ENCODE measurements at regions not wholly inside any gene's neighbourhood (a gene's known extent, or its start where the extent isn't known, plus 50 kb on each side); places are given as distances from the start of the nearest gene placed in this dataset.

DNA sequence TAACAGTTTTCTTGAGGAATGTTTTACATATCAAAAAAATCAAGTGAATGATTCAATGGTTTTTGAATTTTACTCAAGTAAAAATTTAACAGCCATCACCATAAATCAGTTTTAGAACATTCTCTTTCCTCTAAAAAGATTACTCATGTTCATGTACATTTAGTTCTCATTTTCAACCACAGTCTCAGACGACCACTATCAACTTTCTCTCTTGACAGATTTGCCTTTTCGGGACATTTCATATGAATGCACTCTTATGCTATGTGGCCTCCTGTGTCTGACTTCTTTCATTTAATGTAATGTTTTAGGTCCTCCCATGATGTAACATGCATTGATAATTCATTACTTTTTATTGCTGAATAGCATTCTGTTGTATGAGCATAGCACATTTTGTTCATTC, 309.3 kb upstream of the PLSCR5 start:
- Histone ChIP-seq H3K23ac (ENCODE audit: low read depth, low read length) (no peak overlapping the region), H3K9ac (ENCODE audit: low read depth, low read length) (no peak overlapping the region), H2BK20ac (ENCODE audit: low read depth, low read length) (no peak overlapping the region), H3K56ac (ENCODE audit: extremely low read depth, insufficient read depth, low read length) (no peak overlapping the region), H2BK15ac (ENCODE audit: low read depth, low read length) (no peak overlapping the region), H3K36me3 (ENCODE audit: control insufficient read depth, insufficient read depth, low read length) (no peaks in the 10 kb centered on the region), H3K9me1 (ENCODE audit: insufficient read depth, low read length) (no peaks in the 10 kb centered on the region), H2AK5ac (ENCODE audit: low read depth, low read length) (no peak overlapping the region), H2AFZ (replicated peaks; ENCODE audit: low read length, poor library complexity) (no peak overlapping the region), H2BK120ac (ENCODE audit: low read depth, low read length) (no peak overlapping the region), H4K20me1 (ENCODE audit: insufficient read depth, low read length) (no peaks in the 10 kb centered on the region), H3K4me2 (ENCODE audit: low read depth, low read length) (no peak overlapping the region), H3K14ac (replicated peaks; ENCODE audit: low read depth, low read length) (no peak overlapping the region), H3K4me1 (ENCODE audit: control insufficient read depth, insufficient read depth, low read length) (no peaks in the 10 kb centered on the region), H3K4ac (ENCODE audit: low read depth, low read length) (no peak overlapping the region), H2BK5ac (ENCODE audit: low read depth, low read length, poor library complexity, severe bottlenecking) (no peak overlapping the region), H4K91ac (ENCODE audit: insufficient read depth, low read depth, low read length) (no peak overlapping the region), H3K79me1 (ENCODE audit: low read depth in 1 of 2, low read length in 2 of 2) (no peaks in the 10 kb centered on the region), H3K27ac (ENCODE audit: insufficient read depth, low read length) (no peak overlapping the region), H4K5ac (ENCODE audit: low read depth, low read length) (no peak overlapping the region), H3K4me3 (ENCODE audit: insufficient read depth, low read depth, low read length) (no peak overlapping the region), H3K18ac (ENCODE audit: low read depth, low read length) (no peak overlapping the region), H2AK9ac (replicated peaks; ENCODE audit: low read depth, low read length, poor library complexity) (no peak overlapping the region), H3K27me3 (ENCODE audit: control insufficient read depth, insufficient read depth, low read length) (no peaks in the 10 kb centered on the region), H4K8ac (ENCODE audit: low read depth in 2 of 2, low read length in 2 of 2) (no peak overlapping the region), H3K9me3 (ENCODE audit: control insufficient read depth, insufficient read depth, low read length) (no peaks in the 10 kb centered on the region)
- no CpG with 5 or more reads among the region's 2 CpGs for WGBS, 2 experiments (ENCODE audit: extremely low coverage in 2 of 2, insufficient read length in 1 of 2)
- ATAC-seq (ENCODE audit: low read depth), result no peak
- no peak for DNase-seq
- in situ Hi-C loops (cut with MboI; ENCODE audit: low sequenced_read_pairs) (no loop called here), dilution Hi-C loops (cut with HindIII; ENCODE audit: low sequenced_read_pairs, unreplicated experiment) (no loop called here), intact Hi-C loops (cut with micrococcal nuclease) (no loop called here)
- CTCF ChIA-PET, result no interaction called here
- no peak for TF ChIP-seq RAD21 (IDR thresholded peaks at IDR 0.05; ENCODE audit: low read length)
- TF ChIP-seq, protein P1, sequence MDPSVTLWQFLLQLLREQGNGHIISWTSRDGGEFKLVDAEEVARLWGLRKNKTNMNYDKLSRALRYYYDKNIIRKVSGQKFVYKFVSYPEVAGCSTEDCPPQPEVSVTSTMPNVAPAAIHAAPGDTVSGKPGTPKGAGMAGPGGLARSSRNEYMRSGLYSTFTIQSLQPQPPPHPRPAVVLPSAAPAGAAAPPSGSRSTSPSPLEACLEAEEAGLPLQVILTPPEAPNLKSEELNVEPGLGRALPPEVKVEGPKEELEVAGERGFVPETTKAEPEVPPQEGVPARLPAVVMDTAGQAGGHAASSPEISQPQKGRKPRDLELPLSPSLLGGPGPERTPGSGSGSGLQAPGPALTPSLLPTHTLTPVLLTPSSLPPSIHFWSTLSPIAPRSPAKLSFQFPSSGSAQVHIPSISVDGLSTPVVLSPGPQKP (IDR thresholded peaks at IDR 0.05; ENCODE audit: borderline replicate concordance, low read depth, low read length), result no peak
- TF ChIP-seq FOS (IDR thresholded peaks at IDR 0.05; ENCODE audit: low read depth, low read length), result no peak
- no peak for TF ChIP-seq RCOR1 (IDR thresholded peaks at IDR 0.05; ENCODE audit: insufficient replicate concordance, low read length)
- TF ChIP-seq SMC3 (IDR thresholded peaks at IDR 0.05; ENCODE audit: low read depth, low read length), result no peak
- no peak for TF ChIP-seq BHLHE40 (IDR thresholded peaks at IDR 0.05; ENCODE audit: low read depth, low read length)
- no peak for TF ChIP-seq MAZ (IDR thresholded peaks at IDR 0.05; ENCODE audit: borderline replicate concordance, low read depth, low read length)
- TF ChIP-seq CHD1 (IDR thresholded peaks at IDR 0.05; ENCODE audit: low read depth, low read length), result no peak
- no peak for TF ChIP-seq MXI1 (IDR thresholded peaks at IDR 0.05; ENCODE audit: borderline replicate concordance, low read depth, low read length)
- no peak for TF ChIP-seq POLR2A (IDR thresholded peaks at IDR 0.05; ENCODE audit: low read depth, low read length)
- no peak for TF ChIP-seq NFE2L2 (IDR thresholded peaks at IDR 0.05; ENCODE audit: low read depth, low read length)
- TF ChIP-seq CEBPB (IDR thresholded peaks at IDR 0.05; ENCODE audit: low read depth, low read length), result no peak
- TF ChIP-seq, protein P2, sequence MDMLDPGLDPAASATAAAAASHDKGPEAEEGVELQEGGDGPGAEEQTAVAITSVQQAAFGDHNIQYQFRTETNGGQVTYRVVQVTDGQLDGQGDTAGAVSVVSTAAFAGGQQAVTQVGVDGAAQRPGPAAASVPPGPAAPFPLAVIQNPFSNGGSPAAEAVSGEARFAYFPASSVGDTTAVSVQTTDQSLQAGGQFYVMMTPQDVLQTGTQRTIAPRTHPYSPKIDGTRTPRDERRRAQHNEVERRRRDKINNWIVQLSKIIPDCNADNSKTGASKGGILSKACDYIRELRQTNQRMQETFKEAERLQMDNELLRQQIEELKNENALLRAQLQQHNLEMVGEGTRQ (IDR thresholded peaks at IDR 0.05; ENCODE audit: low read depth, low read length), result no peak
- no peak for TF ChIP-seq MAFK (IDR thresholded peaks at IDR 0.05; ENCODE audit: low read depth, low read length)
- TF ChIP-seq, protein P3, sequence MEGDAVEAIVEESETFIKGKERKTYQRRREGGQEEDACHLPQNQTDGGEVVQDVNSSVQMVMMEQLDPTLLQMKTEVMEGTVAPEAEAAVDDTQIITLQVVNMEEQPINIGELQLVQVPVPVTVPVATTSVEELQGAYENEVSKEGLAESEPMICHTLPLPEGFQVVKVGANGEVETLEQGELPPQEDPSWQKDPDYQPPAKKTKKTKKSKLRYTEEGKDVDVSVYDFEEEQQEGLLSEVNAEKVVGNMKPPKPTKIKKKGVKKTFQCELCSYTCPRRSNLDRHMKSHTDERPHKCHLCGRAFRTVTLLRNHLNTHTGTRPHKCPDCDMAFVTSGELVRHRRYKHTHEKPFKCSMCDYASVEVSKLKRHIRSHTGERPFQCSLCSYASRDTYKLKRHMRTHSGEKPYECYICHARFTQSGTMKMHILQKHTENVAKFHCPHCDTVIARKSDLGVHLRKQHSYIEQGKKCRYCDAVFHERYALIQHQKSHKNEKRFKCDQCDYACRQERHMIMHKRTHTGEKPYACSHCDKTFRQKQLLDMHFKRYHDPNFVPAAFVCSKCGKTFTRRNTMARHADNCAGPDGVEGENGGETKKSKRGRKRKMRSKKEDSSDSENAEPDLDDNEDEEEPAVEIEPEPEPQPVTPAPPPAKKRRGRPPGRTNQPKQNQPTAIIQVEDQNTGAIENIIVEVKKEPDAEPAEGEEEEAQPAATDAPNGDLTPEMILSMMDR (conservative IDR thresholded peaks at IDR 0.05; ENCODE audit: low read depth, low read length), result no peak
- no peak for TF ChIP-seq RFX5 (IDR thresholded peaks at IDR 0.05; ENCODE audit: low read depth, low read length)
- no TSS peak for BruUV-seq (replicated peaks)
- POLR2A ChIA-PET (ENCODE audit: unreplicated experiment), result no interaction called here
